ENCODE measurements at regions not wholly inside any gene's neighbourhood (a gene's known extent, or its start where the extent isn't known, plus 50 kb on each side); places are given as distances from the start of the nearest gene placed in this dataset.

GRCh38 chr12:14290951-14291350 lies 74.5 kb upstream of the ATF7IP start (continued):
- TF ChIP-seq PHF8 (IDR thresholded peaks at IDR 0.05; ENCODE audit: borderline replicate concordance, low read depth), result no peak
- no peak for TF ChIP-seq RNF2 (IDR thresholded peaks at IDR 0.05; ENCODE audit: borderline replicate concordance, low read depth)
- TF ChIP-seq, protein P1, sequence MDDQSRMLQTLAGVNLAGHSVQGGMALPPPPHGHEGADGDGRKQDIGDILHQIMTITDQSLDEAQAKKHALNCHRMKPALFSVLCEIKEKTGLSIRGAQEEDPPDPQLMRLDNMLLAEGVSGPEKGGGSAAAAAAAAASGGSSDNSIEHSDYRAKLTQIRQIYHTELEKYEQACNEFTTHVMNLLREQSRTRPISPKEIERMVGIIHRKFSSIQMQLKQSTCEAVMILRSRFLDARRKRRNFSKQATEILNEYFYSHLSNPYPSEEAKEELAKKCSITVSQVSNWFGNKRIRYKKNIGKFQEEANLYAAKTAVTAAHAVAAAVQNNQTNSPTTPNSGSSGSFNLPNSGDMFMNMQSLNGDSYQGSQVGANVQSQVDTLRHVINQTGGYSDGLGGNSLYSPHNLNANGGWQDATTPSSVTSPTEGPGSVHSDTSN (IDR thresholded peaks at IDR 0.05), result no peak
- TF ChIP-seq, protein P2, sequence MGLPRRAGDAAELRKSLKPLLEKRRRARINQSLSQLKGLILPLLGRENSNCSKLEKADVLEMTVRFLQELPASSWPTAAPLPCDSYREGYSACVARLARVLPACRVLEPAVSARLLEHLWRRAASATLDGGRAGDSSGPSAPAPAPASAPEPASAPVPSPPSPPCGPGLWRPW (IDR thresholded peaks at IDR 0.05), result no peak
- no peak for TF ChIP-seq CEBPB (IDR thresholded peaks at IDR 0.05)
- TF ChIP-seq KDM1A (IDR thresholded peaks at IDR 0.05; ENCODE audit: low read depth), result no peak
- no peak for TF ChIP-seq ZFP36 (IDR thresholded peaks at IDR 0.05; ENCODE audit: borderline replicate concordance, partially characterized antibody)
- TF ChIP-seq GATA3 (IDR thresholded peaks at IDR 0.05; ENCODE audit: borderline replicate concordance), result no peak
- TF ChIP-seq FOSB (CRISPR knock-in tag; IDR thresholded peaks at IDR 0.05), result no peak

DNA sequence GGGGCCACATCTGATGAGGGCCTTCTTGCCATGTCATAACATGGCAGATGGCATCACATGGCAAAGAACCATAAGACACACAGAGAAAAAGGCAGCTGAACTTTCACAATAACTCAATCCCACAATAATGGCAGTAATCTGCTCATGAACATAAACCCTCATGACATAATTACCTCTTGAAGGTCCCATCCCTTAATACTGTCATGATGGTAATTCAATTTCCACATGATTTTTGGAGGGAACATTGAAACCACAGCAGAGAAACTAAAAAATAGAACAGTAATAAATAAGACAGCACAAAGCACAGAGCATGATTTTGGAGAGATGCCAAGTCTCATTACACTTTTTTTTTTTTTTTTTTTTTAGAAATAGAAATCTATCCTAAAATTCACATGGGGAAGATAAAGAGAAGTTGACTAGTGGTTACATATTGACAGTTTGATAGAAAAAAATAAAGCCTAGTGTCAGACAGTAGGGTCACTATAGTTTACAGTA lies 61.8 kb upstream of the ATF7IP start:
- ChIA-PET POLR2A (no interaction called here), CTCF (no interaction called here)
- H3K4me1 ChIP-seq, result no peaks in the 10 kb centered on the region
- no peak for FAIRE-seq
- H3K4me3 ChIP-seq, result no peak overlapping the region
- H3K9me3 ChIP-seq, result peaks cover 5% of the 10 kb centered on the region; the same call in 1 of the 3 replicates
- H3K27ac ChIP-seq, result no peak overlapping the region
- ATAC-seq, result no peak
- no peak for DNase-seq (ENCODE audit: low read depth in 1 of 2, low spot score in 1 of 2)
- no peak overlapping the region for H3K4me2 ChIP-seq
- TF ChIP-seq CHD4 (IDR thresholded peaks at IDR 0.05; ENCODE audit: borderline replicate concordance) (no peak), HOXB5 (CRISPR knock-in tag; IDR thresholded peaks at IDR 0.05) (no peak), MAZ (IDR thresholded peaks at IDR 0.05; ENCODE audit: borderline replicate concordance, low read depth, low read length) (no peak), HOXB13 (CRISPR knock-in tag; IDR thresholded peaks at IDR 0.05; ENCODE audit: low read depth) (no peak), ZFP36 (IDR thresholded peaks at IDR 0.05; ENCODE audit: borderline replicate concordance, partially characterized antibody) (no peak), FOSL2 (IDR thresholded peaks at IDR 0.05) (no peak), FOSL2 (CRISPR knock-in tag; IDR thresholded peaks at IDR 0.05) (no peak)

DNA sequence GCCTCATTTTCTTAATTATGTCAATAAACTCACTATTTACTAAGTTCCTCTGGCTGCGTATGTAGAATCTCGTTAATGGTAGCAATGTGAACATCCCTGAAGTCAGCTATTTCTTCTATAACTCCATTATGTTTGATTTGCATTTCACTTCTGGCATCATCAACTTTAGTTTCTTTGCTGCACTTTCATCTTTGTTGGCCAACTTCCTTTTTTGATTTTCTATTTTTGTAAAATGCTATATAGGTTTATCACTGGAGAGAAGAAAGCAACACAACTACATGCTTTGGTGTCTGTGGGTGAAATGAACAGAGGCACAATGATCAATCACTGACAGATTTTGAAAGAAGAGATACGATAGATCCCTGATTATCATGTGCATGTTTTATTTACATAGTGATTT lies 58.5 kb upstream of the ATF7IP start:
- peak; percentile 7 for FAIRE-seq
- ChIA-PET POLR2A (no interaction called here), CTCF (no interaction called here)
- no peaks in the 10 kb centered on the region for H3K4me1 ChIP-seq
- no peak for ATAC-seq
- no peak overlapping the region for H3K4me2 ChIP-seq
- no peaks in the 10 kb centered on the region for H3K9me3 ChIP-seq
- WGBS (ENCODE audit: missing lambda C conversion rate), result 73% methylated on average over 3 of the region's 3 CpGs
- DNase-seq (ENCODE audit: low read depth in 1 of 2, low spot score in 1 of 2), result no peak
- TF ChIP-seq NFE2L2 (conservative IDR thresholded peaks at IDR 0.05; ENCODE audit: low read length) (no peak), BCL3 (IDR thresholded peaks at IDR 0.05) (no peak), FOSB (CRISPR knock-in tag; IDR thresholded peaks at IDR 0.05) (no peak), TP53 (CRISPR knock-in tag; IDR thresholded peaks at IDR 0.05) (no peak), MYC (IDR thresholded peaks at IDR 0.05; ENCODE audit: borderline replicate concordance, low read length) (no peak), CHD4 (IDR thresholded peaks at IDR 0.05; ENCODE audit: borderline replicate concordance) (no peak), NR3C1 (IDR thresholded peaks at IDR 0.05) (no peak), JUN (IDR thresholded peaks at IDR 0.05) (no peak)
- TF ChIP-seq, protein P3, sequence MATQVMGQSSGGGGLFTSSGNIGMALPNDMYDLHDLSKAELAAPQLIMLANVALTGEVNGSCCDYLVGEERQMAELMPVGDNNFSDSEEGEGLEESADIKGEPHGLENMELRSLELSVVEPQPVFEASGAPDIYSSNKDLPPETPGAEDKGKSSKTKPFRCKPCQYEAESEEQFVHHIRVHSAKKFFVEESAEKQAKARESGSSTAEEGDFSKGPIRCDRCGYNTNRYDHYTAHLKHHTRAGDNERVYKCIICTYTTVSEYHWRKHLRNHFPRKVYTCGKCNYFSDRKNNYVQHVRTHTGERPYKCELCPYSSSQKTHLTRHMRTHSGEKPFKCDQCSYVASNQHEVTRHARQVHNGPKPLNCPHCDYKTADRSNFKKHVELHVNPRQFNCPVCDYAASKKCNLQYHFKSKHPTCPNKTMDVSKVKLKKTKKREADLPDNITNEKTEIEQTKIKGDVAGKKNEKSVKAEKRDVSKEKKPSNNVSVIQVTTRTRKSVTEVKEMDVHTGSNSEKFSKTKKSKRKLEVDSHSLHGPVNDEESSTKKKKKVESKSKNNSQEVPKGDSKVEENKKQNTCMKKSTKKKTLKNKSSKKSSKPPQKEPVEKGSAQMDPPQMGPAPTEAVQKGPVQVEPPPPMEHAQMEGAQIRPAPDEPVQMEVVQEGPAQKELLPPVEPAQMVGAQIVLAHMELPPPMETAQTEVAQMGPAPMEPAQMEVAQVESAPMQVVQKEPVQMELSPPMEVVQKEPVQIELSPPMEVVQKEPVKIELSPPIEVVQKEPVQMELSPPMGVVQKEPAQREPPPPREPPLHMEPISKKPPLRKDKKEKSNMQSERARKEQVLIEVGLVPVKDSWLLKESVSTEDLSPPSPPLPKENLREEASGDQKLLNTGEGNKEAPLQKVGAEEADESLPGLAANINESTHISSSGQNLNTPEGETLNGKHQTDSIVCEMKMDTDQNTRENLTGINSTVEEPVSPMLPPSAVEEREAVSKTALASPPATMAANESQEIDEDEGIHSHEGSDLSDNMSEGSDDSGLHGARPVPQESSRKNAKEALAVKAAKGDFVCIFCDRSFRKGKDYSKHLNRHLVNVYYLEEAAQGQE (IDR thresholded peaks at IDR 0.05), result no peak
- TF ChIP-seq, protein P2 (IDR thresholded peaks at IDR 0.05), result no peak
- no peak overlapping the region for H3K4me3 ChIP-seq
- H3K27ac ChIP-seq, result no peak overlapping the region
